ENCODE measurements at regions not wholly inside any gene's neighbourhood (a gene's known extent, or its start where the extent isn't known, plus 50 kb on each side); places are given as distances from the start of the nearest gene placed in this dataset.
A peak's percentile ranks its signal among the peaks of the same experiment; 100 is the strongest.

GRCh38 chr20:57990396-57990987 lies 238.0 kb downstream of the ANKRD60 start:
- peaks cover 34% of the 10 kb centered on the region for H3K4me1 ChIP-seq (ENCODE audit: insufficient read depth, poor library complexity, severe bottlenecking)
- peak; percentile 27 for ATAC-seq (ENCODE audit: low read depth)

DNA sequence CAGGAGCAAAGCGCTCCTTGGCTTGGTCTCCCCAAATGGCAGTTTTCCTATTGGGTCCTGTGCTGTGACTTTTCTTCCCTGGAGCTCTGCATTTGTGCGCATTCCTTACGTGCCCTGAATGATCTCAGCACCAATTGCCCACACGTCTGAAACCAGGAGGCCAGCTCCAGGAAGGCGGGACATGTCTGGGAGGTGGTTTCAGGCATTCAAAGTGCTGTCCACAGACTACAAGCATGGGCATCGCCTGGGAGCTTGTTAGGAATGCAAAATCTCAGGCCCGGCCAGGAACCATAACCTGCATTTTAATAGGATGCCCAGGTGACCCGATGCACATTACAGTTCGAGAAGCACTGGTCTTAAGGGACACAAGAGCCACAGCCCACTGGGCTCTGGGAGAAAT lies 239.6 kb downstream of the ANKRD60 start:
- Histone ChIP-seq H3K4me3 (ENCODE audit: severe bottlenecking) (no peak overlapping the region), H3K27ac (ENCODE audit: poor library complexity, severe bottlenecking) (no peak overlapping the region), H3K4me1 (ENCODE audit: insufficient read depth, poor library complexity, severe bottlenecking) (peaks cover 27% of the 10 kb centered on the region), H3K9me3 (ENCODE audit: severe bottlenecking) (no peaks in the 10 kb centered on the region), H3K36me3 (ENCODE audit: low read depth) (no peaks in the 10 kb centered on the region), H3K27me3 (ENCODE audit: insufficient read depth, poor library complexity, severe bottlenecking) (no peaks in the 10 kb centered on the region)
- no peak for ATAC-seq (ENCODE audit: low read depth)
- no peak for DNase-seq (ENCODE audit: low spot score)
- TF ChIP-seq CTCF (IDR thresholded peaks at IDR 0.05; ENCODE audit: poor library complexity, severe bottlenecking), result no peak

More at GRCh38 chr20:57990396-57990987, 238.0 kb downstream of the ANKRD60 start:
- no peak for DNase-seq (ENCODE audit: low spot score)
- TF ChIP-seq CTCF (IDR thresholded peaks at IDR 0.05; ENCODE audit: poor library complexity, severe bottlenecking), result no peak
- H3K9me3 ChIP-seq (ENCODE audit: severe bottlenecking), result no peaks in the 10 kb centered on the region
- H3K36me3 ChIP-seq (ENCODE audit: low read depth), result no peaks in the 10 kb centered on the region
- H3K27ac ChIP-seq (ENCODE audit: poor library complexity, severe bottlenecking), result peak overlapping the region; percentile 93
- H3K4me3 ChIP-seq (ENCODE audit: severe bottlenecking), result no peak overlapping the region
- H3K27me3 ChIP-seq (ENCODE audit: insufficient read depth, poor library complexity, severe bottlenecking), result no peaks in the 10 kb centered on the region

DNA sequence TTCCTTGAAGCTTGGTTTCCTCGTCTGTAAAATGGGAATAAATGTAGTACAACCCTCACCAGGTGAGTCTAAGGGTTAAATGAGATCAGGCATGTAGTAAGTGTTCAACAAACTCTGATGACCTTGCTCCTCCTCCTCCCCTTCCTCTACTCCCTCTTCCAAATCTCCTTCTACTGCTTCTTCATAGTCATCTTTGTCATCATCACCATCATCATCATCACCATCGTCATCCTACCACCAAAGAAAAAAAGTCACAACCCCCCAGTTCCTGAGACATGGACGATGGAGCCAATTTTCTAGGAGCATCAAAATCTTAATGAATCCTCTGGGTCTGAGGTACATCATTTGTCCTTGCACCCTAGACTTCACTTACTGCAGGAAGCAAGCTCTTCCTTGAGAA lies 240.0 kb downstream of the ANKRD60 start:
- no peak for TF ChIP-seq CTCF (IDR thresholded peaks at IDR 0.05; ENCODE audit: poor library complexity, severe bottlenecking)
- Histone ChIP-seq H3K27me3 (ENCODE audit: insufficient read depth, poor library complexity, severe bottlenecking) (no peaks in the 10 kb centered on the region), H3K36me3 (ENCODE audit: low read depth) (no peaks in the 10 kb centered on the region), H3K4me1 (ENCODE audit: insufficient read depth, poor library complexity, severe bottlenecking) (peaks cover 25% of the 10 kb centered on the region), H3K4me3 (ENCODE audit: severe bottlenecking) (no peak overlapping the region), H3K27ac (ENCODE audit: poor library complexity, severe bottlenecking) (no peak overlapping the region), H3K9me3 (ENCODE audit: severe bottlenecking) (no peaks in the 10 kb centered on the region)
- ATAC-seq (ENCODE audit: low read depth) (no peak), DNase-seq (ENCODE audit: low spot score) (no peak)

- TF ChIP-seq CTCF (IDR thresholded peaks at IDR 0.05; ENCODE audit: poor library complexity, severe bottlenecking), result no peak
- no peak for DNase-seq (ENCODE audit: low spot score)
- no peak overlapping the region for H3K27ac ChIP-seq (ENCODE audit: poor library complexity, severe bottlenecking)
- no peak overlapping the region for H3K4me3 ChIP-seq (ENCODE audit: severe bottlenecking)
- no peak for ATAC-seq (ENCODE audit: low read depth)
- H3K9me3 ChIP-seq (ENCODE audit: severe bottlenecking), result no peaks in the 10 kb centered on the region
- peaks cover 25% of the 10 kb centered on the region for H3K4me1 ChIP-seq (ENCODE audit: insufficient read depth, poor library complexity, severe bottlenecking)
- H3K36me3 ChIP-seq (ENCODE audit: low read depth), result no peaks in the 10 kb centered on the region
- H3K27me3 ChIP-seq (ENCODE audit: insufficient read depth, poor library complexity, severe bottlenecking), result no peaks in the 10 kb centered on the region
Observed at GRCh38 chr20:57987659-57988058, 240.8 kb downstream of the ANKRD60 start.

- no peak for TF ChIP-seq CTCF (IDR thresholded peaks at IDR 0.05; ENCODE audit: poor library complexity, severe bottlenecking)
- Histone ChIP-seq H3K4me3 (ENCODE audit: severe bottlenecking) (no peak overlapping the region), H3K4me1 (ENCODE audit: insufficient read depth, poor library complexity, severe bottlenecking) (peaks cover 19% of the 10 kb centered on the region), H3K27ac (ENCODE audit: poor library complexity, severe bottlenecking) (no peak overlapping the region), H3K27me3 (ENCODE audit: insufficient read depth, poor library complexity, severe bottlenecking) (no peaks in the 10 kb centered on the region), H3K36me3 (ENCODE audit: low read depth) (no peaks in the 10 kb centered on the region), H3K9me3 (ENCODE audit: severe bottlenecking) (no peaks in the 10 kb centered on the region)
- ATAC-seq (ENCODE audit: low read depth) (no peak), DNase-seq (ENCODE audit: low spot score) (no peak)
Observed at GRCh38 chr20:57986666-57987065, 241.8 kb downstream of the ANKRD60 start.

All from RWPE2 (cell line).